Bronchial epithelial cell (primary cell): ENCODE measurements at regions not wholly inside any gene's neighbourhood (a gene's known extent, or its start where the extent isn't known, plus 50 kb on each side); places are given as distances from the start of the nearest gene placed in this dataset.

Experiments
- DNase-seq: peaks from one replicate; pipeline ENCODE4 v3.0.0-alpha.2; 2010; ENCODE audit warnings: low read depth
- FAIRE-seq: peaks from 2 replicates; lab custom pipeline; 2011; peaks lifted over from hg19 to GRCh38; lab: Jason Lieb, UNC
- H3K27me3 ChIP-seq: 2 replicates; pipeline ENCODE4 v1.5.1; 2011; ENCODE audit warnings: low read length; ENCODE audit not compliant: control insufficient read depth, insufficient read depth
- H3K36me3 ChIP-seq: 2 replicates; pipeline ENCODE4 v1.5.1; 2011; ENCODE audit warnings: low read length; ENCODE audit not compliant: control insufficient read depth, insufficient read depth
- H3K4me3 ChIP-seq: 2 replicates; pipeline ENCODE4 v1.5.1; 2011; ENCODE audit warnings: mild to moderate bottlenecking, low read depth, low read length, control low read depth
- CTCF ChIP-seq: IDR thresholded peaks from 2 replicates; pipeline ENCODE4 v1.5.1; 2011; ENCODE audit warnings: mild to moderate bottlenecking, moderate library complexity, low read length, control low read depth, inconsistent platforms; ENCODE audit not compliant: insufficient read depth, severe bottlenecking

DNA sequence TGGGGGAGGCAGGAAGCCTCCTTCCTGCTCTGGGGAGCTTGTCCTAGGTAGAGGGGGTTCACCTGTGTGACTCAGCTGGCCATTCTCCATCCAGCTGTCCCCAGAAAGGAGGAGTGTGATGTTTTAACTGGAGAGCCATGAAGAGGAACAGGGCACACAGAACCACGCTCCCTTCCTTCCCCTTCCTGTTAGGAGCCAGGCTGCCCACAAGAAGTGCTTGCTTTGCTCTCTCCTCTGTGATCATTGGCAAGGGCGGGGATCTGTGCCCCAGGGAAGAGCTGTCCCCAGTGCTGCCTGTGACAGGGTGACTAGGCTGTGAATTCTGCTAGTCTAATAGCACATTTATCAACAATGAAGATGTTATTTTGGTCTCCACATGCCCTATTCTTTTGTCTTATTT is 169.6 kb upstream of the GATB start:
- no peak for FAIRE-seq

DNA sequence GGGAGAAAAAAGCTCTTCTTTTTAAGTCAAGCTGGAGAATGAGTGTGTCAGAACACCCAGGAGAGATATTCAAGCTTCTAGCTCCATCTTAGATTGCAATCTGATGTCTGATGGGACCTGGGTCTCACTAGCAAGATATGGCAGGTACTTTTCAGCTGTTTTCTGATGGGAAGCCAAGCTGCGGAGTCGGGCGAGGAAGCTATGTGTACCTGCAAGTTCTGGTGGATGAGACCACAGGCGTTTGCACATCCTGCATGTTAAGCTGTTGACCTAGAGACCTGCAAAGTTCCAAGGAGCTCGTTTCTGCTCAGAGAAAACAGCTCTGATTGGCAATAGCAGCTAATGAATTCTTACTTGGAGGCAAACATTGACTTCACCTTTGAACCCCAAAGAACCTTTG is 167.3 kb upstream of the GATB start:
- Histone ChIP-seq H3K27me3 (peaks cover 1% of the 10 kb centered on the region), H3K4me3 (no peak overlapping the region), H3K36me3 (no peaks in the 10 kb centered on the region)
- FAIRE-seq (no peak), DNase-seq (no peak)
- no peak for TF ChIP-seq CTCF

More for the DNA sequence above, 169.6 kb upstream of the GATB start:
- DNase-seq = no peak
- Histone ChIP-seq H3K4me3 (no peak overlapping the region), H3K27me3 (peaks cover 1% of the 10 kb centered on the region), H3K36me3 (no peaks in the 10 kb centered on the region)
- no peak for TF ChIP-seq CTCF

GRCh38 chr4:151922811-151923210 is 162.0 kb upstream of the GATB start:
- TF ChIP-seq CTCF = no peak
- H3K36me3 ChIP-seq = no peaks in the 10 kb centered on the region
- no peak for FAIRE-seq
- H3K4me3 ChIP-seq = no peak overlapping the region
- no peaks in the 10 kb centered on the region for H3K27me3 ChIP-seq
- DNase-seq = no peak

- H3K4me3 ChIP-seq = no peak overlapping the region
- no peak for TF ChIP-seq CTCF
- FAIRE-seq = no peak
- H3K36me3 ChIP-seq = no peaks in the 10 kb centered on the region
- DNase-seq = peak; percentile 47
- H3K27me3 ChIP-seq = no peaks in the 10 kb centered on the region
Measured at GRCh38 chr4:151922306-151922705, 161.5 kb upstream of the GATB start.

DNA sequence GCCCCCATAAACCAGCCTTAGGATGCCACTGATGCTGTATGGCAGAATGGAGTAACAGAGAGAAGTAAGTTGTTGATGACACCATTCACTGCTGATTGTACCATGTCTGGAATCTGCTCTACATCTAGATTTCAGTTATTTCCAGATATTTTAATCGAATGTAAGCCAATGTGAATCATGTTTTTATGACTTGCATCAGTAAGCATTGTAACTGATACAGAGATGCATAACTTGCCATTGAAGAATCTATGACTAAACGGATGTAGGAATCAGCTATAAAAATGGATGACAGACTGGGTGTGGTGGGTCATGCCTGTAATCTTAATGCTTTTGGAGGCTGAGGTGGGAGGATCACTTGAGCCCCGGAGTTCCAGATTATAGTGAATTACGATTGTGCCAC is 161.0 kb upstream of the GATB start:
- DNase-seq = peak; percentile 49
- H3K36me3 ChIP-seq = no peaks in the 10 kb centered on the region
- no peaks in the 10 kb centered on the region for H3K27me3 ChIP-seq
- H3K4me3 ChIP-seq = no peak overlapping the region
- no peak for FAIRE-seq
- TF ChIP-seq CTCF = no peak

- Histone ChIP-seq H3K36me3 (no peaks in the 10 kb centered on the region), H3K4me3 (no peak overlapping the region), H3K27me3 (no peaks in the 10 kb centered on the region)
- DNase-seq = no peak
- TF ChIP-seq CTCF = no peak
- no peak for FAIRE-seq
Measured at GRCh38 chr4:151921386-151921785, 160.6 kb upstream of the GATB start.
